Pancreas (tissue), 10 donors: ENCODE measurements at regions not wholly inside any gene's neighbourhood (a gene's known extent, or its start where the extent isn't known, plus 50 kb on each side); places are given as distances from the start of the nearest gene placed in this dataset.
"Not testable (repeated sequence)": the region's sequence is repeated elsewhere in the genome, so short reads cannot be mapped to it uniquely, and the experiment has no call there.

Source experiments
- ATAC-seq, 4 donors: fragments of 200-7000 bp; cut with Tn5 transposase; one replicate each; pipeline versions ENCODE4 v1.8.0 to v1.9.1; 2020; ENCODE audit warnings: mild to moderate bottlenecking in 4 of 4, moderate library complexity in 4 of 4
- DNase-seq, 6 donors: peaks; one replicate each; pipeline ENCODE4 v3.0.0-alpha.2; 2020
- FAIRE-seq: peaks from 2 replicates; lab custom pipeline; 2012; peaks lifted over from hg19 to GRCh38; lab: Jason Lieb, UNC
- H3K27ac ChIP-seq, 4 donors: fragments of 200-600 bp; sonication (generic); 1 replicate in 3 of 4; 2 replicates in 1 of 4; pipeline versions ENCODE4 v1.5.0 to v1.8.0; 2020
- H3K27me3 ChIP-seq, 4 donors: fragments of 200-600 bp; one replicate each; pipeline ENCODE4 v1.8.0; 2021
- H3K36me3 ChIP-seq, 3 donors: fragments of 200-600 bp; sonication (generic) in 1 of 3; one replicate each; pipeline versions ENCODE4 v1.5.0 to v1.8.0; 2020 to 2021
- H3K4me1 ChIP-seq, 3 donors: fragments of 200-600 bp; one replicate each; pipeline ENCODE4 v1.8.0; 2021
- H3K4me3 ChIP-seq, 4 donors: fragments of 200-600 bp; sonication (generic) in 2 of 4; one replicate each; pipeline versions ENCODE4 v1.5.0 to v1.8.0; 2020 to 2021
- H3K9me3 ChIP-seq, 4 donors: fragments of 200-600 bp; one replicate each; pipeline ENCODE4 v1.8.0; 2021
- CTCF ChIP-seq, 4 donors: fragments of 200-600 bp; sonication (generic) in 3 of 4; IDR thresholded peaks; one replicate each; pipeline versions ENCODE4 v1.5.0 to v1.8.0; 2021; ENCODE audit warnings: antibody characterized with exemption in 4 of 4
- WGBS, 2 donors: extraction: QIAGEN DNeasy Blood & Tissue Kit; methylation state at CpG; one replicate each; pipeline ENCODE4 v1.1.7; 2013; 5-methylcytosine and 5-hydroxymethylcytosine counted together
- intact Hi-C, 3 donors: fragments of 100-400 bp; cut with DNase I; formaldehyde crosslinking; loops; one replicate each; pipeline versions ENCODE4 v1.11.1 to v1.14.2; 2022
- donor health status: healthy with polysubstance abuse.
- donor health status: DM: no; HTN: no; CAD: no; lungs with moderate emphysema.
- donor health status: DM: no; HTN: no; CAD: no.
- donor health status: control.
- donor health status: control.
- donor health status: Bipolar disorder and iron deficiency.
- donor health status: DM: yes; HTN: yes; CAD: no.
- donor health status: DM: no; HTN: no; CAD: no.
- donor health status: DM: no; HTN: no; CAD: no.
- donor health status: DM: yes; HTN: yes; CAD: no.

GRCh38 chr1:117760069-117760468, 154.2 kb downstream of the TENT5C start:
- peak in 1 of 6 donors; percentile 44 for DNase-seq
- peak in 2 of 4 donors; percentile 13 to 59 for ATAC-seq
- no peaks in the 10 kb centered on the region for H3K9me3 ChIP-seq
- no peak for TF ChIP-seq CTCF (IDR thresholded peaks at IDR 0.05)
- 11 to 19% methylated on average over 1 of the region's 1 CpG for WGBS, 2 donors
- FAIRE-seq: no peak
- H3K4me1 ChIP-seq: peaks cover 6 to 22% (median 12%) of the 10 kb centered on the region in 3 donors
- no peaks in the 10 kb centered on the region for H3K27me3 ChIP-seq
- no peaks in the 10 kb centered on the region for H3K36me3 ChIP-seq
- intact Hi-C loops: no loop called here
- peak overlapping the region in 1 of 4 donors; percentile 52 for H3K27ac ChIP-seq
- no peak overlapping the region for H3K4me3 ChIP-seq

GRCh38 chr1:117760485-117760884, 154.6 kb downstream of the TENT5C start:
- TF ChIP-seq CTCF (IDR thresholded peaks at IDR 0.05): no peak
- Histone ChIP-seq H3K4me1 (peaks cover 4 to 17% (median 8%) of the 10 kb centered on the region in 3 donors), H3K27me3 (no peaks in the 10 kb centered on the region), H3K27ac (peak overlapping the region in 1 of 4 donors; percentile 52), H3K36me3 (no peaks in the 10 kb centered on the region), H3K9me3 (no peaks in the 10 kb centered on the region), H3K4me3 (no peak overlapping the region)
- 39 to 69% methylated on average over 2 of the region's 2 CpGs for WGBS, 2 donors
- FAIRE-seq (no peak), ATAC-seq (peak in 2 of 4 donors; percentile 27 to 44), DNase-seq (peak in 1 of 6 donors; percentile 45)
- intact Hi-C loops: no loop called here

GRCh38 chr1:117767756-117768155, 161.7 kb downstream of the GDAP2 start:
- H3K4me1 ChIP-seq, intact Hi-C loops, H3K9me3 ChIP-seq, H3K36me3 ChIP-seq, ATAC-seq, H3K4me3 ChIP-seq, DNase-seq, H3K27me3 ChIP-seq, H3K27ac ChIP-seq, FAIRE-seq: not testable (repeated sequence)
- WGBS, 2 donors: 71 to 89% methylated on average over 1 of the region's 1 CpG

- no peak overlapping the region for H3K27ac ChIP-seq
- intact Hi-C loops: no loop called here
- H3K36me3 ChIP-seq: no peaks in the 10 kb centered on the region
- WGBS, 2 donors: 52 to 57% methylated on average over 1 of the region's 1 CpG
- no peaks in the 10 kb centered on the region for H3K9me3 ChIP-seq
- no peak for DNase-seq
- H3K27me3 ChIP-seq: no peaks in the 10 kb centered on the region
- no peak for FAIRE-seq
- no peak overlapping the region for H3K4me3 ChIP-seq
- TF ChIP-seq CTCF (IDR thresholded peaks at IDR 0.05): no peak
- no peak for ATAC-seq
- no peaks in the 10 kb centered on the region for H3K4me1 ChIP-seq
Measured at GRCh38 chr1:117770981-117771531, 158.4 kb downstream of the GDAP2 start.

- FAIRE-seq (no peak), DNase-seq (no peak), ATAC-seq (no peak)
- WGBS, 2 donors: 87 to 93% methylated on average over 2 of the region's 2 CpGs
- no peak for TF ChIP-seq CTCF (IDR thresholded peaks at IDR 0.05)
- intact Hi-C loops: no loop called here
- H3K4me1 ChIP-seq: no peaks in the 10 kb centered on the region
- no peaks in the 10 kb centered on the region for H3K27me3 ChIP-seq
- no peaks in the 10 kb centered on the region for H3K9me3 ChIP-seq
- no peak overlapping the region for H3K27ac ChIP-seq
- H3K36me3 ChIP-seq: no peaks in the 10 kb centered on the region
- no peak overlapping the region for H3K4me3 ChIP-seq
Measured at GRCh38 chr1:117779364-117779763, 150.1 kb downstream of the GDAP2 start.
